Tibial nerve (tissue), 3 donors: ENCODE measurements at regions not wholly inside any gene's neighbourhood (a gene's known extent, or its start where the extent isn't known, plus 50 kb on each side); places are given as distances from the start of the nearest gene placed in this dataset.

ENCODE experiments used
- POLR2A ChIP-seq, 2 donors: fragments of 450-650 bp; IDR thresholded peaks; one replicate each; pipeline ENCODE4 v1.6.1; 2017; ENCODE audit warnings: antibody characterized with exemption in 2 of 2, mild to moderate bottlenecking in 2 of 2, moderate library complexity in 2 of 2
- TF ChIP-seq, protein P1 (sequence below), 5 experiments: fragments of 200-600 bp in 3 of 5; fragments of 450-650 bp in 2 of 5; sonication (generic) in 3 of 5; IDR thresholded peaks; one replicate each; pipeline ENCODE4 v1.5.1; 2016 to 2019; ENCODE audit warnings: antibody characterized with exemption in 5 of 5, mild to moderate bottlenecking in 3 of 5, moderate library complexity in 2 of 5

DNA sequence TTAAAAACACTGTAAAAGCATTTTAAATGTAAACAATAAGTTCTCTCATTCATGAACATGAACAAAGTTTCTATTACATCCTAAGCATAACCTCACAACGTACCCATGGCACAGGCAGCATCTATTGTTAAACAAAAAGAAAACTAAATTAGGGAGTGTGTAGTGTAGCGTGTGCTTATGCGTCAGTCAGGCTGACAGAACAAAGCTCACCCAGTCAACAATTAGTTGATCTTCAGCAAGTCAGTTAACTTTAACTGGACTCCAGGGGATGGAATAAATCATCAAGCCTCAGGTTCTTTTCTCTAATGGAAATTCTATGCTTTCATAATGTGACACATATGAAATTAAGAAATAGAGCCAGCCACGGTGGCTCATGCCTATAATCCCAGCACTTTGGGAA lies 91.6 kb upstream of the ODAD2 start:
- TF ChIP-seq POLR2A (IDR thresholded peaks at IDR 0.05), result no peak
- TF ChIP-seq, protein P1, sequence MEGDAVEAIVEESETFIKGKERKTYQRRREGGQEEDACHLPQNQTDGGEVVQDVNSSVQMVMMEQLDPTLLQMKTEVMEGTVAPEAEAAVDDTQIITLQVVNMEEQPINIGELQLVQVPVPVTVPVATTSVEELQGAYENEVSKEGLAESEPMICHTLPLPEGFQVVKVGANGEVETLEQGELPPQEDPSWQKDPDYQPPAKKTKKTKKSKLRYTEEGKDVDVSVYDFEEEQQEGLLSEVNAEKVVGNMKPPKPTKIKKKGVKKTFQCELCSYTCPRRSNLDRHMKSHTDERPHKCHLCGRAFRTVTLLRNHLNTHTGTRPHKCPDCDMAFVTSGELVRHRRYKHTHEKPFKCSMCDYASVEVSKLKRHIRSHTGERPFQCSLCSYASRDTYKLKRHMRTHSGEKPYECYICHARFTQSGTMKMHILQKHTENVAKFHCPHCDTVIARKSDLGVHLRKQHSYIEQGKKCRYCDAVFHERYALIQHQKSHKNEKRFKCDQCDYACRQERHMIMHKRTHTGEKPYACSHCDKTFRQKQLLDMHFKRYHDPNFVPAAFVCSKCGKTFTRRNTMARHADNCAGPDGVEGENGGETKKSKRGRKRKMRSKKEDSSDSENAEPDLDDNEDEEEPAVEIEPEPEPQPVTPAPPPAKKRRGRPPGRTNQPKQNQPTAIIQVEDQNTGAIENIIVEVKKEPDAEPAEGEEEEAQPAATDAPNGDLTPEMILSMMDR (IDR thresholded peaks at IDR 0.05), result no peak
